Endothelial cell of umbilical vein (primary cell): ENCODE measurements at regions not wholly inside any gene's neighbourhood (a gene's known extent, or its start where the extent isn't known, plus 50 kb on each side); places are given as distances from the start of the nearest gene placed in this dataset.

Experiments used
- BruUV-seq: library from RNA; stranded (reverse); fragments of 400-500 nt; replicated peaks from 2 replicates; lab custom pipeline; 2021; lab: Mats Ljungman, UMichigan
- CTCF ChIA-PET: fragments of 300-600, 350-600 bp; sonication (Branson Sonifier 250); formaldehyde crosslinking; loops from one replicate; lab custom pipeline; 2021; ENCODE audit warnings: antibody characterized with exemption, inconsistent platforms; lab: Charles Lee
- POLR2A ChIA-PET: fragments of 300-600, 350-600 bp; sonication (Branson Sonifier 250); formaldehyde crosslinking; loops from one replicate; lab custom pipeline; 2021; ENCODE audit warnings: antibody characterized with exemption, inconsistent platforms; lab: Charles Lee
- DNase-seq: peaks from one replicate; pipeline ENCODE4 v3.0.0-alpha.2; 2011; ENCODE audit warnings: low read depth, low spot score
- FAIRE-seq: peaks from 2 replicates; lab custom pipeline; 2011; peaks lifted over from hg19 to GRCh38; lab: Jason Lieb, UNC
- H2AFZ ChIP-seq: 2 replicates; pipeline ENCODE4 v1.6.0; 2012; ENCODE audit warnings: low read depth, low read length, control low read depth, inconsistent platforms
- H3K27ac ChIP-seq: 2 replicates; pipeline ENCODE4 v1.5.1; 2011; ENCODE audit warnings: low read depth, mild to moderate bottlenecking, control low read depth, low read length, moderate library complexity; ENCODE audit not compliant: insufficient read depth
- H3K27me3 ChIP-seq, 2 experiments: 2 replicates each; pipeline versions ENCODE4 v1.6.0 to v1.6.1; 2011; ENCODE audit warnings: low read length in 2 of 2, mixed read lengths in 1 of 2; ENCODE audit not compliant: control insufficient read depth in 2 of 2, insufficient read depth in 2 of 2
- H3K36me3 ChIP-seq, 2 experiments: 2 replicates in 1 of 2; 3 replicates in 1 of 2; pipeline ENCODE4 v1.5.1; 2011; ENCODE audit warnings: low read length in 2 of 2, mild to moderate bottlenecking in 1 of 2, moderate library complexity in 1 of 2; ENCODE audit not compliant: control insufficient read depth in 2 of 2, insufficient read depth in 2 of 2; ENCODE audit errors: extremely low read depth in 1 of 2
- H3K4me1 ChIP-seq: 3 replicates; pipeline ENCODE4 v1.5.1; 2011; ENCODE audit warnings: mild to moderate bottlenecking, low read length; ENCODE audit not compliant: control insufficient read depth, insufficient read depth; ENCODE audit errors: extremely low read depth
- H3K4me2 ChIP-seq: 2 replicates; pipeline ENCODE4 v1.6.1; 2011; ENCODE audit warnings: low read length, control low read depth, mixed read lengths; ENCODE audit not compliant: insufficient read depth
- H3K4me3 ChIP-seq, 3 experiments: fragments of 200-600 bp in 1 of 3; sonication (generic), shearing (Covaris generic) in 1 of 3; replicated peaks in 1 of 3; 2 replicates each; pipeline ENCODE4 v1.5.1; 2011 to 2016; ENCODE audit warnings: control low read depth in 3 of 3, low read length in 3 of 3, mild to moderate bottlenecking in 2 of 3, inconsistent platforms in 1 of 3, low read depth in 1 of 3, moderate library complexity in 1 of 3; ENCODE audit not compliant: insufficient read depth in 1 of 3
- H3K79me2 ChIP-seq: 2 replicates; pipeline ENCODE4 v1.6.0; 2012; ENCODE audit warnings: low read length, inconsistent platforms; ENCODE audit not compliant: control insufficient read depth, insufficient read depth
- H3K9ac ChIP-seq: replicated peaks from 2 replicates; pipeline ENCODE3; 2011; ENCODE audit warnings: low read length, control low read depth; ENCODE audit not compliant: insufficient read depth; ENCODE audit errors: extremely low read depth
- H3K9me1 ChIP-seq: replicated peaks from 3 replicates; pipeline ENCODE4 v1.6.0; 2011; ENCODE audit warnings: mild to moderate bottlenecking, low read length; ENCODE audit not compliant: control insufficient read depth, insufficient read depth; ENCODE audit errors: extremely low read depth
- H3K9me3 ChIP-seq: replicated peaks from 2 replicates; pipeline ENCODE4 v1.5.1; 2012; ENCODE audit warnings: low read length, inconsistent platforms; ENCODE audit not compliant: control insufficient read depth, insufficient read depth
- H4K20me1 ChIP-seq: replicated peaks from 2 replicates; pipeline ENCODE3; 2011; ENCODE audit warnings: mild to moderate bottlenecking, low read length; ENCODE audit not compliant: control insufficient read depth, insufficient read depth; ENCODE audit errors: extremely low read depth
- EZH2 ChIP-seq: IDR thresholded peaks from 2 replicates; pipeline ENCODE4 v1.6.1; 2012; ENCODE audit warnings: borderline replicate concordance, low read depth, mild to moderate bottlenecking, moderate library complexity, low read length, inconsistent platforms; ENCODE audit not compliant: severe bottlenecking
- FOS ChIP-seq: IDR thresholded peaks from 2 replicates; pipeline ENCODE4 v1.6.1; 2011; ENCODE audit warnings: mild to moderate bottlenecking, low read length, moderate library complexity, borderline replicate concordance; ENCODE audit not compliant: insufficient read depth
- GATA2 ChIP-seq: IDR thresholded peaks from 2 replicates; pipeline ENCODE4 v1.7.0; 2011; ENCODE audit warnings: low read depth, mild to moderate bottlenecking, moderate library complexity, mixed read lengths, low read length; ENCODE audit not compliant: insufficient read length, insufficient read depth
- JUN ChIP-seq: IDR thresholded peaks from 2 replicates; pipeline ENCODE4 v1.6.1; 2011; ENCODE audit warnings: borderline replicate concordance, low read depth; ENCODE audit not compliant: insufficient read length, insufficient read depth
- MYC ChIP-seq: IDR thresholded peaks from one replicate; pipeline ENCODE4 v1.6.1; 2011; ENCODE audit warnings: mild to moderate bottlenecking, low read depth, low read length
- POLR2A ChIP-seq: IDR thresholded peaks from 2 replicates; pipeline ENCODE4 v1.6.1; 2012; ENCODE audit warnings: low read depth, mild to moderate bottlenecking, control low read depth, low read length
- POLR2AphosphoS5 ChIP-seq: IDR thresholded peaks from 2 replicates; pipeline ENCODE4 v1.6.1; 2012; ENCODE audit warnings: low read depth, mild to moderate bottlenecking, control low read depth, low read length, moderate library complexity; ENCODE audit not compliant: insufficient read depth
- dilution Hi-C: fragments of 300-500 bp; cut with MboI; formaldehyde crosslinking; loops from one replicate; pipeline ENCODE4 v1.15.0; 2019; ENCODE audit warnings: low sequenced_read_pairs; ENCODE audit not compliant: extremely low pct_ligation_motif_present
- intact Hi-C: fragments of 100-400 bp; cut with micrococcal nuclease; formaldehyde crosslinking; loops from one replicate; pipeline ENCODE4 v1.10.0; 2022
- TF ChIP-seq, protein P1 (sequence below): IDR thresholded peaks from 2 replicates; pipeline ENCODE4 v1.6.1; 2011; ENCODE audit not compliant: insufficient read depth, insufficient read length
- TF ChIP-seq, protein P2 (sequence below), 2 donors: IDR thresholded peaks; 1 replicate in 1 of 2; 2 replicates in 1 of 2; pipeline ENCODE4 v1.5.1; 2011; ENCODE audit warnings: low read length in 2 of 2, mild to moderate bottlenecking in 2 of 2, moderate library complexity in 2 of 2, control low read depth in 1 of 2, inconsistent platforms in 1 of 2, low read depth in 1 of 2; ENCODE audit not compliant: insufficient read depth in 1 of 2; ENCODE audit errors: extremely low read depth in 1 of 2

DNA sequence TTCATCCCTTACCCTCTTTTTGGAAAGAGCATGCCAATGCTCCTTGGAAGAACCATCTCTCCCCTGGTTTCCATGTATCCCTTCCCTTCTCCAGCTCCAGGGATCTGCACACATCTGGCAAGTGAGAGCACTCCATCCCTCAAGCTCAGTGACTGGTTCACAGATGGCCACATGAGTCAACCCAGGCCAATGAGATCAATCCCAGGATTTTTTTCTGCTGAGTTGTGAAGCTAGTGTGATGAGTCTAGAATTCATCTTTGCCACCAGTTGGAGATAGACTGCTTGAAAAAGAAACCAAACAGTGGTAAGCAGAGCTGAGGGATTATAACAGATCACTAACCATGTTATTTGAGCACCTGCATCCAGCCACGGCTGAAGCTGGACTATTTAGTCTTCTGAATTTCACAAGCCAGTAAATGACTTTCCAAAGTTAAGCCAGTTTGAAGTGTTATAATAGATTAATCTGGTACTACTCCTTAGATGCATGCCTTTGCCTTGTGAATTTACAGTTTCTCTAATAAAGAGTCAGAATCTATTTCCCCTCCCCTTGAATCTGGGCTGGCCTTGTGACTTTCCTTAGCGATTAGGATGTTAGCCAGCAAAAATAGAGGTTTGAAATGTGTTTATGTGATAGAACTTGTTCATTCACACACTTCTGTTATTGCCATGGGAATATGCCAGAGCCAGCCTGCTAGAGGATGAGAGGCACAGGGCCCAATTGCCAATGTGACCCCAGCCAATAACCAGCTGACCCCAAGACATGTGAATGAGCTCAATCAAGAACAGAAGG lies 159.8 kb downstream of the WNT5A start:
- Histone ChIP-seq H3K9me3 (peaks cover 3% of the 10 kb centered on the region), H3K9me1 (no peaks in the 10 kb centered on the region), H3K4me2 (no peak overlapping the region), H4K20me1 (no peaks in the 10 kb centered on the region), H3K4me1 (no peaks in the 10 kb centered on the region), H3K4me3 (no peak overlapping the region), H3K27me3 (no peaks in the 10 kb centered on the region), H3K79me2 (no peaks in the 10 kb centered on the region), H3K27ac (no peak overlapping the region), H2AFZ (no peak overlapping the region), H3K36me3 (no peaks in the 10 kb centered on the region), H3K9ac (no peak overlapping the region)
- POLR2A ChIA-PET = no interaction called here
- FAIRE-seq (no peak), DNase-seq (no peak)
- CTCF ChIA-PET = interaction anchor here (0.7 kb wide), 1 partner anchor 12 kb away, joined by 3 read pairs; no protein-coding TSS in a partner anchor
- TF ChIP-seq JUN = no peak
- TF ChIP-seq GATA2 = no peak
- no peak for TF ChIP-seq POLR2AphosphoS5
- no peak for TF ChIP-seq MYC
- TF ChIP-seq, protein P1, sequence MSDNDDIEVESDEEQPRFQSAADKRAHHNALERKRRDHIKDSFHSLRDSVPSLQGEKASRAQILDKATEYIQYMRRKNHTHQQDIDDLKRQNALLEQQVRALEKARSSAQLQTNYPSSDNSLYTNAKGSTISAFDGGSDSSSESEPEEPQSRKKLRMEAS = no peak
- TF ChIP-seq POLR2A = no peak
- TF ChIP-seq, protein P2, sequence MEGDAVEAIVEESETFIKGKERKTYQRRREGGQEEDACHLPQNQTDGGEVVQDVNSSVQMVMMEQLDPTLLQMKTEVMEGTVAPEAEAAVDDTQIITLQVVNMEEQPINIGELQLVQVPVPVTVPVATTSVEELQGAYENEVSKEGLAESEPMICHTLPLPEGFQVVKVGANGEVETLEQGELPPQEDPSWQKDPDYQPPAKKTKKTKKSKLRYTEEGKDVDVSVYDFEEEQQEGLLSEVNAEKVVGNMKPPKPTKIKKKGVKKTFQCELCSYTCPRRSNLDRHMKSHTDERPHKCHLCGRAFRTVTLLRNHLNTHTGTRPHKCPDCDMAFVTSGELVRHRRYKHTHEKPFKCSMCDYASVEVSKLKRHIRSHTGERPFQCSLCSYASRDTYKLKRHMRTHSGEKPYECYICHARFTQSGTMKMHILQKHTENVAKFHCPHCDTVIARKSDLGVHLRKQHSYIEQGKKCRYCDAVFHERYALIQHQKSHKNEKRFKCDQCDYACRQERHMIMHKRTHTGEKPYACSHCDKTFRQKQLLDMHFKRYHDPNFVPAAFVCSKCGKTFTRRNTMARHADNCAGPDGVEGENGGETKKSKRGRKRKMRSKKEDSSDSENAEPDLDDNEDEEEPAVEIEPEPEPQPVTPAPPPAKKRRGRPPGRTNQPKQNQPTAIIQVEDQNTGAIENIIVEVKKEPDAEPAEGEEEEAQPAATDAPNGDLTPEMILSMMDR (IDR thresholded peaks at IDR 0.05; ENCODE audit: extremely low read depth in 1 of 2, insufficient read depth in 1 of 2, low read depth in 1 of 2, low read length in 2 of 2) = no peak
- no peak for TF ChIP-seq EZH2
- no peak for TF ChIP-seq FOS
- dilution Hi-C loops = no loop called here
- intact Hi-C loops = no loop called here
- BruUV-seq = no TSS peak
